NOMO-1 treated with DMSO at 0.1 percent for 48 hours (cell line): ENCODE measurements at regions not wholly inside any gene's neighbourhood (a gene's known extent, or its start where the extent isn't known, plus 50 kb on each side); places are given as distances from the start of the nearest gene placed in this dataset.

Experiments
- DNase-seq: peaks from one replicate; lab custom pipeline; 2025; ENCODE audit not compliant: unreplicated experiment; lab: John Stamatoyannopoulos, UW

DNA sequence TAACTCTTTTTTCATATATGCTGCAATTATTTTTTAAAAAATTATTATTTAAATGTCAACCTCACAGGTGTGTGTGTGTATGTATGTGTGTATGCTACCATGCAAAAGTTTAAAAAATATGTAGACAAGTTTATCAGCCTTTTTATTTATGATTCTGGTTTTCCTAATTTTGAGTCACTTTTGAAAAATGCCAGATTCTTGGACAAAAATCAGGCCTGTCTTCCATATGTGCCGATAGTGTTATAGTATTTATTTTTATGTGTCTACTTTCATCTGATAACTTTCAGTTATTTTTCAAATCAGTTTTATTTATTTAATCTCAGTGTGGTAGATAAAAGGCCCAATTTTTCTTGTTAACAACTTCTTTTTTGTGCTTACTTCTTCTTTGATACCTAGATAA is 176.2 kb downstream of the RDH14 start:
- DNase-seq, result no peak

DNA sequence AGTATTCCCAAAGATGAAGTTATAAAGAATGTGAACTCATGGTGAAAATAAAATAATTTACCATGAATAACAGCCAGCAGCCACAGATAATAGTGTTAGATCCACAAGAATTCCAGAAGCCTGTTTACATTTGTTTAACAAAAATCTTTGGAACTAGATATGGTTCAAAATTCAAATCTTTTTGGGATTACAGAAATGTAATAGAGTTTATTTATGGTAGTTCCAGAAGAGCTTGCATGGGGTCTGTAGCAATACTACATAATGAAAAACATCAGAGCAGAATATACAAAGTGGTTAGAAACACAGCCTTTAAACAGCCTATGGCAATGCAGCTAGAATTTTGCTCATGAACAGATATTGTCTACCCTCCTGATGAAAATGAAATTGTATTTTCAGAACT is 179.1 kb downstream of the RDH14 start:
- DNase-seq, result no peak

DNA sequence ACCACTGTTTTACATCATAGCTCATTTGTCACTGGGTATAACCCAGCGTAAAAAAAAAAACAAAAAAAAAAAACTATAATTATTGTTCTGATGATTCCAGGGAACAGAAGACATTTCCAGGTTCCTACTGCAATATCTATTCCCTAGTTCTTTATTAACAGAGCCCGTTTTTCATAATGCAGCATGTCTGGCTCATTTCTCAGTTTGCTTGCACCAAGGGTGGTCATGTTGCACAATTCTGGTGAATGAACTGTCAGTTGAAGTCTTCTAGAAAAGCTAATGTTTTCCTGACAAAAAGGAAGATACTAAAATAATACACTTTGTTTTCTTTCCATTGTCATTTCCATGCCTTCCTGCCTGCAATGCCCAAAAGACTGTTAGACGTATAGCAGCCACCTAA is 180.1 kb downstream of the RDH14 start:
- no peak for DNase-seq

DNA sequence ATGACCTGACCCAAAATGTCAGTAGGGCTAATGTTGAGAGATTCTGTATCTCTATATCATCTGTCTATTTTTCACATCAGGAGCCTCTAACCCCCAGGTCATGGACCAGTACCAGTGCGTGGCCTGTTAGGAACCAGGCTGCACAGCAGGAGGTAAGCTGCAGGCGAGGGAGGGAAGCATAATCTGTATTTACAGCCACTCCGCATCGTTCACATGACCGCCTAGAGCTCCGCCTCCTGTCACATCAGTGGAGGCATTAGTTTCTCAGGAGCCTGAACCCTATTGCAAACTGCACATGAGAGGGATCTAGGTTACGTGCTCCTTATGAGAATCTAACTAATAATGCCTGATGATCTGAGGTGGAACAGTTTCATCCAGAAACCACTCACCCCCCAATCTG is 180.6 kb downstream of the RDH14 start:
- DNase-seq, result no peak

DNA sequence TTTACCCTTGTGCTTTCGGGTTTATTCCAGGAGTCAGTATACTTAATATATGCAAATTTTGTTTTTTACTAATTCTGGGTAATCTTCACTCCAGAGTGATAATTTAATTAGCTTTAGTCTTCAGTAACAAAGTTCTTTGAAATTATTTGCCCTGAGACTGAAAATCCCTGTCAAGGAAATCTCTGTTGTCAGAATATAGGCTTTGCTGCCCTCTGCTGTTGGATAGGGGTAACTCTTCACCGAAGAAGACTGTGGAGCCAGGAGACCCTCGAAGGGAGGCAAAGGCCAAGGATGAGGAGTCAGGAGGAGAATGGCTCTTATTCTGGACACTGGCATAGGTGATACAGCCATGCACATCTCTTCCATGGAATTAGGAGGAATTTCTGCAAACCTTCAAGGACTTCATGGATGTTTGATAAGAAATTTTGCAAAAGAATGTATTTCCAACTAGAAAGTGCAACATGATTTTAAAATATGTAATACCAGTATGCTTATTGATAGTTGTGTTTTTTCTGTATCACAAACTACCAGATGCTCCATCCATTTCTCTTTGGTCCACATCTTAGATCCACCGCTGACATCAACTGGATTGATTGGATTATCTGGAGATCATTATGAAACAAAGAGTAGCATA is 182.3 kb downstream of the RDH14 start:
- no peak for DNase-seq

DNA sequence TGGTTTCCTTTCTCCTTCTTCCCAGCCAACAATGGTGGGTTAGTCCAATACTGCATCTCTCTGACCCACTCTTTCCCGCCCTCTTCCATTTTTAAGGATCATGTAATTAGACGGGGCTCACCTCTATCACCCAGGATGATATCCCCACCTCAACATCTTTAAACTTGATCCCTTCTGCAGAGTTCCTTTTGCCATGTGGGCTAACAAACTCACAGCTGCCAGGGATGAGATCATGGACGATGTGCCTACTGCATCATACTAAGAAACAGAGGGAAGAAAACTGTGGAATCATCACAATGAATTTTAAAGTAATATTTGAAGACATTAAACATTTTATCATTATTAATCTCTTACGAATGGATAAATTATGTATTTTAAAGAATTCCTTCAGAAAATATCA is 183.5 kb downstream of the RDH14 start:
- no peak for DNase-seq

DNA sequence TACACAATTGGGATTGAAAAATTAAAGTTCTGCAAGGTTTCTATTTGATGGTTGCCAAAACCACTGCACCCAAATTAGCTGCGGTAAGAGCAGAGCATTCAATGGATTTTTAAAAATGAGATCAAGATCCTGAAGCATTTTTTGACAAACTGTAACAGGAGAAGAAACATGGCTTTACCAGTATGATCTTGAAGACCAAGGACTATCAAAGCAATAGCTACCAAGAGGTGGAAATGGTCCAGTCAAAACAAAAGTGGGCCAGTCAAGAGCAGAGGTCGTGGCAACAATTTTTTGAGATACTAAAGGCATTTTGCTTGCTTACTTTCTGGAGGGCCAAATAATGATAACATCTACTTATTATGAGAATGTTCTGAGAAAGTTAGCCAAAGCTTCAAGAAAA is 186.8 kb downstream of the RDH14 start:
- DNase-seq, result no peak

DNA sequence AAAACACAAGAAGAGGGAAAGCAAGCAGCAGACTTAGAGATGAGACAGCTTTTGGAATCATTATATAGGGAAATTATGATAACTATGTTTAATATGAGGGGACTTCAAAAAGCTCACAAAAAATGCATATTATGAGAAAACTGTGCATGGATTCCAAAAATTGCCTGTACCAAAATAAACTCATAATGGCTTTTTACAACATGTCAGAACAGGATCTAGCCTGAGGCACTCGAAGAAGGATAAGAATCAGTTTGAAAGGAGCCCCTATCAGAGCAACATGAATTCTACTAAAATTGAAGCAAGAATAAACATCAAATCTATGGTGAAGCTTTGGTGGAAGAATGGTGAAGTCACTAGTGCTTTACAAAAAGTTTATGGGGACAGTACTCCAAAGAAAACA is 187.4 kb downstream of the RDH14 start:
- DNase-seq, result no peak

DNA sequence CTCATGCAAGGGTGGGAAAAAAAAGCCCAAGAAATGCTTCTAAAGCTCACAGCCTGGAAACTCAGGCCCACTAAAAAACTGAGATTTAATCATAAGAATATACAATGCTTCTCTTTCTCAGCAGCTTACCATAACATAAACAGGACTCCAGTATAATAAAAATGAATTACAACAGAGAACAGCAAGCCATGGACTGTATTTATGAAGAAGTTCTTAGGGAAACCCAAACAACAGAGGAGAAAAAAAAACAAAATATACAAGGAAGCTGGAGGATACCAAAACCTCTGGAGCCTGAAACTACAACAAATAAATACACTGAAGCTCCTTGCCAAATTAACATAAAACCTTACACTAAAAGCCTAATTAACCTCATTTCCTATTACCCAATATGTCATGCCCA is 187.8 kb downstream of the RDH14 start:
- no peak for DNase-seq

DNA sequence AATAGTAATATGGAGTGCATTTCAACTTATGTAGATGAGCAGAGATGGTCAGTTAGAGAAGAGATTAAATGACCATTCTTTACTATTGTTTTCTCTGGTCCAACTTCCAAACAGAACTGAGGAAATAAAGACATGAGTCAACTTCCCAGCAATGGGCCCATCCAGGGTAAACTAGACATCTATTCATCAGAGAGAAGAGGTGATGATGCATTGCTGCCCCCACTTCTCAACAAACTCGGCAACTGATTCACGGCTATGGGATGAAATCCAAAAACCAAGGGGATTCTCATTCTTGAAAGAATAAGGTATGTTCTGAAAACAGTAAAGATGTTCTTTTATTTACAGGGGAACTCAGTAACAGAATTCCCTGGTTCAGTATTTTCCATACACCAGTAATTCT is 190.7 kb downstream of the RDH14 start:
- no peak for DNase-seq

DNA sequence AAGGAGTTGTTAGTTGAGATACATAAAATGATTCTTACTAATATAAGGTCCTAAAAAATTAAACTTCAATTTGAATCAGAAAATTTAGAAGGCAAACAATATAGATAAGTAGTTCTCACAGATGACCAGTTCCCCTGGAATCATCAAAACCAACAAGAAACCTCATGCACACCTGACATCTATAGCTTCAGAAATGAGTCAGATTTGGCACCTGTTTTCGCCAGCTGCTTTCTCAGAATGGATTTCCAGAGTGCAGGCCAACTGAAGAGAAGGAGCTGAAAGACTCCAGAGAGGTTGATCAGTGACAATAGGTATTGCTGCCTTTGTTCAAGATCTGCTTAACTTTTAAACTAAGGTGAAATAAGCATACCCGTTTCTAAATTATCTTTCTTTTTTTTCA is 192.4 kb downstream of the RDH14 start:
- DNase-seq, result no peak

DNA sequence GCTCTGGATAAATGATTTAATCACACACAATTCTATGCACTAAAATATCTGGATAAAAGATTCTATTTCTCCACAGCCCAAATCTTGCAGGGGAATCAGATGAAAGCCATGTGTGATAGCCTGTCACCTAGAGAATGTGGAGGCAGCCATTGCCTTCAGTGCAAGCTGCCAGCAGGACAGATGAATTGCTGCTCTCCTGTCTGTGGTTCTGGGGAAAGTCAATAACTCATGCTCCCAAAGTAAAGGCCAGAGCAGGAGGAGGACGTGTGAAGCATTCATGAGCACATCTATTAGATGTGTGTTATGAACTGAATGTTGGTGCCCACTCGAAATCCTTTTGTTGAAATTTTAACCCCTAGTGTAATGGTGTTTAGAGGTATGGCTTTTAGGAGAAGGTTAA is 195.1 kb downstream of the RDH14 start:
- DNase-seq, result no peak

DNA sequence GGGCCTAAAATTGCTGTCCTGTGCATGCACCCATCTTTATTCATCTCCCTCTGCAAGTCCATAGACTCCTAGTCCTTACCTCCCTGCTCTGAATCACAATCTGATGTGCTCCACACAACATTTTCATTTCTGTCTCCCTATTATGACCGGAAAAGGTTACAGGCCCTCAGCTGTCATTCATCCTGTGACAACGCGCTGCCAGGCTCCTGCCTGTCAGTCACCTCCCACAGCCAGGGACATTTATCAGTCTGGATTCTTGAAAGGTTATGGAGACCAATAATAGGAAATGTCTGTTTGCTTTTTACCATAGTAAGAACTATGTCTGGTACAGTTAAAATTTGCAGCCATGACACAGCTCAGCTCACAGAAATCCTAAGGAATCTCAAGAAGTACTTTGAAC is 197.1 kb downstream of the RDH14 start:
- no peak for DNase-seq

DNA sequence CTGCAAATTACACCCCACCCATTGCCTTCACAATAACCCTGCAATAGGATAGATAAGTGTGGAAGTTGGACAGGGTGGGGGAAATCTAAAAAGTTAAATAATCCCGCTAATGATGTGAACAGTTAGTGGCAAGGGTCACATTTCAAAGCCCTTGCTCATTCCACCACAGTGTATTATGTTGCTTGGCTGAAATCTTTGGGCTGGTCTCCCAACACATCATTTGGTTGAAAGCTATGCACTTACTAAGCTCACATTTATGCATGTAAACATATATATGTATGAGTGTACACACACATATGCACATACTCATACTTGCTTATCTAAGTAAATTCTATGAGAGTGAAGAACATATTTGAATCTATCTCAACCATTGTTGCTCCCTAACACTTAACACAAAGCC is 197.8 kb downstream of the RDH14 start:
- no peak for DNase-seq

DNA sequence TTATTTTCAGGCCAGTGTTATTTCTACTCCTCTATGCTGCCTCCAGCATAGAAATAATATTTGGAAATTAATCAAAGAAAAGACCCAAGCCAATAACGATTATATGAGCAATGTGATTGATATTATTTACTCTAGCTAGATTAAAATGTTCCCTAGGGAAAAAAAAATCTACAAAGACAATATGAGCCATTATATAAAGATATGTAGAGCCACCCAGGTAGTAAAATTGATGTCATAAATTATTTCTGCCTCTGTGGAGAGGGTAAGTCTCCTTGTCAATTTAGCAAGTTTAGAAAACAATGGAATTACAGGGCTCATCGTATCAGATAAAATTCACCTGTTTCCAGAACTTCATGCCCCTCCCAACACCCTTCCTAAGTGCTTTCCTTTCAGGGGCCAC is 202.9 kb downstream of the RDH14 start:
- DNase-seq, result no peak

DNA sequence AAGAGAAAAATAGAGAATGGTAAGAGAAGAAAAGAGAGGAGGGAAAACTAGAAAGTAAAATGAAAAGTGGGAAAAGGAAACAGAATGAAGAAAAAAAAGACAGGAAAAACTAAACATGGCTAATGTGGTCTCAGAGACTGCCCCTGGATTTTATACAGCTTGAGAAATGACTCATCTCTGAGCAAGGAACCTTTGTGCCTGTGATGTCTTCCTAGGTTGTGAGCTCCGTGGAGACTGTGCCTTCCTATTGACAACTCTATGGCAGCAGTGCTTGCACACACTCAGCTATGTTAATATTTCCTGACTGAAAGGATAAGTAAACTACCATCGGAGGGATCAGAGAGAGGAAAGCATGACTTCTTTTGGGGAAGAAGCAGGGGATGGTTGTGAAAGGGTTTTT is 203.8 kb downstream of the RDH14 start:
- DNase-seq, result no peak

DNA sequence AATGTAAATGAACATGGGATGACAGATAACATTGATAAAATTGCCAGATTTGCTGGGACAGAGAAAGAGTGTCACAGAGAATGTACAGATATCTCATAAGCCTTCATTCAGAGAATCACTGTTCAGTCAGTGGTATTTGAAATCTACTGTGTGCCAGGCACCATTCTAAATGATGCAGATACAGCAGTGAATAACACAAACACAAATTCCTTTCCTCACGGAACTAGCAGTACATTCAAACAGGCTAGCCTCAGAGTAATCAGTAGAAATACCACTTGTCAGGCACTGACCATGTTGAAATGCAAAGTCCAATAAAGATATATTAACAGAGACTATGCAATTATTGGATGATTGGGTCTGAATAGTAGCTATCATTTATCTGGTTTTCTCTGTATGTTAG is 211.0 kb downstream of the RDH14 start:
- no peak for DNase-seq

DNA sequence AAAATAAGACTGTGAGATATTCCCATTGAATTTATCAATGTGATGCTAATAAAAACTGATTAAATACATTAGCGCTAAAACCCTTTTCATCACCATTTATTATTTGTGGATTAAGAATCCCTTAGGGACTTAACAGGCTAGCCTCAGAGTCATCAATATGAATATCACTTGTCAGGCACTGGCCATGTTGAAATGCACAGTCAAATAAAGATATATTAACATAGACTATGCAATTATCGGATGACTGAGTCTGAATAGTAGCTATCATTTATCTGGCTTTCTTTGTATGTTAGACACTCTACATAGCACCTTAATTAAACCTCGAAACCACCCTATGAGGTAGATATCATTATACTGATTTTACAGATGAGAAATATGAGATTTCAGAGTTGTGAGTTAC is 213.6 kb downstream of the RDH14 start:
- no peak for DNase-seq

DNA sequence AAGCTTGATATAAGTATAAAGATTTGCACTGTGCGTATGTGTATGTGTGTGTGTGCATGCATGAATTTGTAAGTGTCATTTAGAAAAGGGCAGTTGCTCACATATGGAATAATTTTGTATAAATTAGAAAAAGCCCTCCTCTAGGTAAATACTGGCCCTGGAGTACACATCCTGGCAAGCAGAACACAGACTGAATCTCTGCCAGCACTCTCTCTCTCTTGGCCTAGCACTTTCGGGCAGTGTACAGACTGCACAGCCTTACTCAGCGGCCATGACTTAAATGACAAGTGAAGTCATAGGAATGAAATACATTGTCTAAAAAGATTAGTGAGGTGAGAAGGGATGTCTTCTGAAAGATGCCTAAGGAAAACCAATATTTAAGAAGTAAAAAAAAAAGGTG is 214.1 kb downstream of the RDH14 start:
- DNase-seq, result no peak

DNA sequence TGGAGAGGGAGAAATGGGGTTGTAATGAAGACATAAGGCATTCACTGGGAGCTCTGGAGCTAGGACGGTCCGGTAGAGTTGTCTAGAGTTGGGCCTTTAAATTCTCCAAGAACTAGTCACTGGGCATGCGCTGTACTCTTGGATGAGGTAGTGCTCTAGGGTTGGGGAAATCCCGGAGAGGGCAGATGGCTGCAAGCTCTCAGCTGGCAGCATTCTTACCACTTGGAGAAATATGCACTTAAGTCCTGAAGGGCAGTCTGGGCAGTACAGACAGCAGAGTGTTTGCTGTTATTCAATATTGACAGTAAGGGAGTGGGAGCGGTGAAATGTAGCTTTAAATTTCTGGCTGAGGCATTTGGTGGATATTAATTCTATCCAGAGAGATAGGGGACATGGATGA is 214.6 kb downstream of the RDH14 start:
- no peak for DNase-seq

DNA sequence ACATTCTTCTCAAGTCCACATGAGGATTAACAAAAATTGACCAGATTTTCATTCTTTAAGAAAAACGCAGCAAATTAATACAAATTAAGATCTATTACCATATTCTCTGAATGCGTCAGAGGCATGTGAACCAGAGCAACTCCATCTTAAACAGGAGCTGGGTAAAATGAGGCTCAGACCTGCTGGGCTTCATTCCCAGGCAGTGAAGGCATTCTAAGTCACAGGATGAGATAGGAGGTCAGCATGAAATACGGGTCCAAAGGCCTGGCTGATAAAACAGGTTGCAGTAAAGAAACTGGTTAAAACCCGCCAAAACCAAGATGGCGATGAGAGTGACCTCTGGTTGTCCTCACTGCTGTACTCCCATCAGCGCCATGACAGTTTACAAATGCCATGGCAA is 217.6 kb downstream of the RDH14 start:
- DNase-seq, result no peak

DNA sequence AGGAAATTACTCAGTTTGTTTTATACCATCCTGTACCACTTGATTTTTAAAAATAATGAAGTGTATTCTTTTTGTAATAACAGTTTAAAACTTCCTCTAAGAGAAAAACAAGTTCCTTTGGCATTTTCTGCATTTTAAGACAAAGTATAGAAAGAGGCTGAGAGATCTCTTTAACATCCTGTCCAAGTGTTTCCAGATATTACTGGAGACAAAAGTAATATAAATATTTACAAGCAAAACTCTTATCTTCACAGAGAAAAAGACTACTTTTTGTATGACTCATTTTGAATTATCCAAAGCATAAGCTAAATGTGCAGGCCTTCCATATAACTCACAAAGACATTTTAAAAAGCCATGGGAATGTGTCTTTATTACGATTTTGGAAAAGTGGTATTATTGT is 221.1 kb downstream of the RDH14 start:
- DNase-seq, result no peak

DNA sequence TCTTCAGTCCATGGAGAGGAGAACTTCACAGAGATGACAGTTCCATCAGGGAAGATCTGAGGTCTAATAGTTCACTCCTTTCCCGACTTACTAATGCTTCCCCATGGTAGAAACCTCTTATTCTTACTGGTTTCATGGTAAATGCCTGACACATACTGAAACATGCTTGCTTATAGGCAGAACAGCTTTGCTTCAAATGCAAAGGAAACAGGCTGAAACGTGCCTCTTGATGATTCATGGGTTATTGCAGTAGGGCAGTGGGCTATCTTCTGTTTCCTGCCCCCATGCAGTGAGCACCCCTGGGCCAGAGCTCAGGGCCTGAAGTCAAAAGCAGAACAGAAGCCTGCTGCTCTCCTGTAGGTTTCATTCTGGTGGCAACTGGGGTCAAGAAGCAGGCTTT is 223.5 kb downstream of the RDH14 start:
- no peak for DNase-seq

DNA sequence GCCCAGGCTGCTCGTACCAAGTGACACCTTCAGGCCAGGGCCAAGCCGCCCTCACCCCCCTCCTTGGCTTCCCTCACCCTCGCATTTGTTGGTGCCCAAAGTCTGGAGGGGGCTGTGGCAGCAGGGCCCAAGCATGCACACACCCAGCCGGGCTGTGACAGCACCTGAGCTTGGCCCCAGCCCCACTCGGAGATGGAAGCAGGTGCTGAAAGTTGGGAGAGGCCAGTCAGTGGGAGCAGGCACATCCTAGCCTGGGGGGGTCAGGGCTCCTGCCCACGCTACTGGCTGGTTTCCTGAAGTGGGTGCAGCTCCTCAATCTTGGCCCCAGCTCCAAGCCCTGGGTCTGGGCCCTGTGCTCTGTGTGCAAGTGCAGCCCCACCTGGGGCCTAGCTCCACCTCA is 228.0 kb downstream of the RDH14 start:
- no peak for DNase-seq
